ENCODE measurements at regions not wholly inside any gene's neighbourhood (a gene's known extent, or its start where the extent isn't known, plus 50 kb on each side); places are given as distances from the start of the nearest gene placed in this dataset.
"Not testable (repeated sequence)": the region's sequence is repeated elsewhere in the genome, so short reads cannot be mapped to it uniquely, and the experiment has no call there.

- no peak overlapping the region for H3K4me3 ChIP-seq (ENCODE audit: insufficient read depth in 1 of 2, low read depth in 1 of 2, low read length in 2 of 2)
- H3K18ac ChIP-seq (ENCODE audit: low read depth in 1 of 2, low read length in 2 of 2), result no peak overlapping the region
- H4K8ac ChIP-seq (ENCODE audit: low read length), result no peak overlapping the region
- no peaks in the 10 kb centered on the region for H3K4me1 ChIP-seq (ENCODE audit: control insufficient read depth, insufficient read depth, low read depth, low read length)
- no peak for DNase-seq
- no peak overlapping the region for H2BK12ac ChIP-seq (ENCODE audit: low read length in 2 of 2)
- no peak overlapping the region for H2BK5ac ChIP-seq (ENCODE audit: low read depth, low read length, poor library complexity, severe bottlenecking)
- no peak overlapping the region for H2BK15ac ChIP-seq (ENCODE audit: low read depth, poor library complexity, severe bottlenecking)
- no peak overlapping the region for H2AK5ac ChIP-seq (ENCODE audit: low read length, severe bottlenecking)
- H4K91ac ChIP-seq (ENCODE audit: low read length), result no peak overlapping the region
- 97% methylated on average over 9 of the region's 9 CpGs for WGBS
- H2AFZ ChIP-seq (ENCODE audit: low read depth, low read length), result no peak overlapping the region
- H3K27ac ChIP-seq (ENCODE audit: low read length, poor library complexity, severe bottlenecking), result no peak overlapping the region
- H3K9me3 ChIP-seq (ENCODE audit: control insufficient read depth, low read length), result no peaks in the 10 kb centered on the region
- no peaks in the 10 kb centered on the region for H3K27me3 ChIP-seq (ENCODE audit: control insufficient read depth in 1 of 2, insufficient read depth in 1 of 2, low read length in 2 of 2)
- no peaks in the 10 kb centered on the region for H3K79me1 ChIP-seq (replicated peaks; ENCODE audit: low read length, poor library complexity, severe bottlenecking)
- no peak overlapping the region for H3K14ac ChIP-seq (ENCODE audit: low read length in 2 of 2)
- H3K36me3 ChIP-seq (ENCODE audit: control insufficient read depth in 1 of 2, insufficient read depth in 2 of 2, low read depth in 1 of 2, low read length in 2 of 2), result no peaks in the 10 kb centered on the region
- no peak overlapping the region for H3K4ac ChIP-seq (ENCODE audit: low read depth in 1 of 2, low read length in 2 of 2)
- H3K23ac ChIP-seq (ENCODE audit: low read length in 2 of 2), result no peak overlapping the region
- H3K4me2 ChIP-seq (ENCODE audit: low read length, poor library complexity, severe bottlenecking), result no peak overlapping the region
- H2BK120ac ChIP-seq (ENCODE audit: low read depth, low read length), result no peak overlapping the region
- no peak overlapping the region for H3K9ac ChIP-seq (ENCODE audit: low read length)
Measured at GRCh38 chr21:28018213-28018612, 974.5 kb downstream of the LTN1 start.

GRCh38 chr21:28016571-28016970 is 976.1 kb downstream of the LTN1 start:
- Histone ChIP-seq H4K8ac (ENCODE audit: low read length) (no peak overlapping the region), H2BK15ac (ENCODE audit: low read depth, poor library complexity, severe bottlenecking) (no peak overlapping the region), H3K27me3 (ENCODE audit: control insufficient read depth in 1 of 2, insufficient read depth in 1 of 2, low read length in 2 of 2) (no peaks in the 10 kb centered on the region), H3K23ac (ENCODE audit: low read length in 2 of 2) (no peak overlapping the region), H3K4me2 (ENCODE audit: low read length, poor library complexity, severe bottlenecking) (no peak overlapping the region), H3K9ac (ENCODE audit: low read length) (no peak overlapping the region), H3K4me1 (ENCODE audit: control insufficient read depth, insufficient read depth, low read depth, low read length) (no peaks in the 10 kb centered on the region), H2AK5ac (ENCODE audit: low read length, severe bottlenecking) (no peak overlapping the region), H2AFZ (ENCODE audit: low read depth, low read length) (no peak overlapping the region), H3K4ac (ENCODE audit: low read depth in 1 of 2, low read length in 2 of 2) (no peak overlapping the region), H3K9me3 (ENCODE audit: control insufficient read depth, low read length) (no peaks in the 10 kb centered on the region), H4K91ac (ENCODE audit: low read length) (no peak overlapping the region), H3K4me3 (ENCODE audit: insufficient read depth in 1 of 2, low read depth in 1 of 2, low read length in 2 of 2) (no peak overlapping the region), H2BK5ac (ENCODE audit: low read depth, low read length, poor library complexity, severe bottlenecking) (no peak overlapping the region), H3K79me1 (replicated peaks; ENCODE audit: low read length, poor library complexity, severe bottlenecking) (no peaks in the 10 kb centered on the region), H2BK120ac (ENCODE audit: low read depth, low read length) (no peak overlapping the region), H3K18ac (ENCODE audit: low read depth in 1 of 2, low read length in 2 of 2) (no peak overlapping the region), H3K36me3 (ENCODE audit: control insufficient read depth in 1 of 2, insufficient read depth in 2 of 2, low read depth in 1 of 2, low read length in 2 of 2) (no peaks in the 10 kb centered on the region), H3K27ac (ENCODE audit: low read length, poor library complexity, severe bottlenecking) (no peak overlapping the region), H2BK12ac (ENCODE audit: low read length in 2 of 2) (no peak overlapping the region), H3K14ac (ENCODE audit: low read length in 2 of 2) (no peak overlapping the region)
- DNase-seq, result no peak
- WGBS, result 100% methylated on average over 1 of the region's 1 CpG

GRCh38 chr21:28013123-28013522 is 979.6 kb downstream of the LTN1 start:
- not testable (repeated sequence) for H3K14ac ChIP-seq (ENCODE audit: low read length in 2 of 2); H2BK12ac ChIP-seq (ENCODE audit: low read length in 2 of 2); H3K36me3 ChIP-seq (ENCODE audit: control insufficient read depth in 1 of 2, insufficient read depth in 2 of 2, low read depth in 1 of 2, low read length in 2 of 2); H2BK5ac ChIP-seq (ENCODE audit: low read depth, low read length, poor library complexity, severe bottlenecking); H2BK120ac ChIP-seq (ENCODE audit: low read depth, low read length); H3K23ac ChIP-seq (ENCODE audit: low read length in 2 of 2); H3K9me3 ChIP-seq (ENCODE audit: control insufficient read depth, low read length); H3K27ac ChIP-seq (ENCODE audit: low read length, poor library complexity, severe bottlenecking); H3K27me3 ChIP-seq (ENCODE audit: control insufficient read depth in 1 of 2, insufficient read depth in 1 of 2, low read length in 2 of 2); H3K4me1 ChIP-seq (ENCODE audit: control insufficient read depth, insufficient read depth, low read depth, low read length); H4K91ac ChIP-seq (ENCODE audit: low read length); H3K18ac ChIP-seq (ENCODE audit: low read depth in 1 of 2, low read length in 2 of 2); H3K4me3 ChIP-seq (ENCODE audit: insufficient read depth in 1 of 2, low read depth in 1 of 2, low read length in 2 of 2); H3K4ac ChIP-seq (ENCODE audit: low read depth in 1 of 2, low read length in 2 of 2); DNase-seq; H2BK15ac ChIP-seq (ENCODE audit: low read depth, poor library complexity, severe bottlenecking); H3K9ac ChIP-seq (ENCODE audit: low read length); H4K8ac ChIP-seq (ENCODE audit: low read length); H2AK5ac ChIP-seq (ENCODE audit: low read length, severe bottlenecking); H2AFZ ChIP-seq (ENCODE audit: low read depth, low read length); H3K79me1 ChIP-seq (replicated peaks; ENCODE audit: low read length, poor library complexity, severe bottlenecking); H3K4me2 ChIP-seq (ENCODE audit: low read length, poor library complexity, severe bottlenecking)

- H2BK120ac ChIP-seq (ENCODE audit: low read depth, low read length); H3K4me1 ChIP-seq (ENCODE audit: control insufficient read depth, insufficient read depth, low read depth, low read length); H3K18ac ChIP-seq (ENCODE audit: low read depth in 1 of 2, low read length in 2 of 2); DNase-seq; H3K27ac ChIP-seq (ENCODE audit: low read length, poor library complexity, severe bottlenecking); H2AFZ ChIP-seq (ENCODE audit: low read depth, low read length); H3K36me3 ChIP-seq (ENCODE audit: control insufficient read depth in 1 of 2, insufficient read depth in 2 of 2, low read depth in 1 of 2, low read length in 2 of 2); H3K4me3 ChIP-seq (ENCODE audit: insufficient read depth in 1 of 2, low read depth in 1 of 2, low read length in 2 of 2); H3K4me2 ChIP-seq (ENCODE audit: low read length, poor library complexity, severe bottlenecking); H2BK12ac ChIP-seq (ENCODE audit: low read length in 2 of 2); H4K91ac ChIP-seq (ENCODE audit: low read length); H2BK15ac ChIP-seq (ENCODE audit: low read depth, poor library complexity, severe bottlenecking); H3K23ac ChIP-seq (ENCODE audit: low read length in 2 of 2); H4K8ac ChIP-seq (ENCODE audit: low read length); H3K9me3 ChIP-seq (ENCODE audit: control insufficient read depth, low read length); H2AK5ac ChIP-seq (ENCODE audit: low read length, severe bottlenecking); H3K27me3 ChIP-seq (ENCODE audit: control insufficient read depth in 1 of 2, insufficient read depth in 1 of 2, low read length in 2 of 2); H3K4ac ChIP-seq (ENCODE audit: low read depth in 1 of 2, low read length in 2 of 2); H2BK5ac ChIP-seq (ENCODE audit: low read depth, low read length, poor library complexity, severe bottlenecking); H3K14ac ChIP-seq (ENCODE audit: low read length in 2 of 2); H3K9ac ChIP-seq (ENCODE audit: low read length); H3K79me1 ChIP-seq (replicated peaks; ENCODE audit: low read length, poor library complexity, severe bottlenecking): not testable (repeated sequence)
- WGBS, result 68% methylated on average over 2 of the region's 2 CpGs
Measured at GRCh38 chr21:28011970-28012369, 980.7 kb downstream of the LTN1 start.
